ENCODE measurements at regions not wholly inside any gene's neighbourhood (a gene's known extent, or its start where the extent isn't known, plus 50 kb on each side); places are given as distances from the start of the nearest gene placed in this dataset.
A peak's percentile ranks its signal among the peaks of the same experiment; 100 is the strongest.
"Not testable (repeated sequence)": the region's sequence is repeated elsewhere in the genome, so short reads cannot be mapped to it uniquely, and the experiment has no call there.

DNA sequence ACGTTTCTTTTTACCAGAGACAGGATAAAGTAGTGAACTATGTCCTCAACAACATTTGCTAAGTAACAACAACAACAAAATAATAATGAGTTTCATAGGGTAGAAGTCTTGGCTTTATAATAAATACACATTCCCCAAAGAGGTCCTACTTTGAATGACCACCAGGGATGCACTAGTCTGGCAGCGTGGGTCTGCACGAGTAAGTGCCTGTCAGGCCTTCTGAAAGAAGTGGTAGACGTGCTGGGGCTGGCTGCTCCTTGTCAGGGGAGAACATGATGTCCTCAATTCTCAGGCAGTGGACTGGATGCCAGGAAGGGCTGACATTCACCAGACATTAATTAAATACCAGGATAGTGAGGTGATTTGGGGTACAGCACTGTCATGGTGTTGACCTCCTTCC, 331.1 kb downstream of the TMEM38B start:
- ATAC-seq (no peak), DNase-seq (no peak)
- H3K4me3 Mint-ChIP-seq = no peak overlapping the region
- H3K27ac Mint-ChIP-seq = no peak overlapping the region
- no peaks in the 10 kb centered on the region for H3K27me3 Mint-ChIP-seq
- H3K9me3 Mint-ChIP-seq = peaks cover 0 to 12% of the 10 kb centered on the region in 2 donors
- no peaks in the 10 kb centered on the region for H3K4me1 Mint-ChIP-seq

DNA sequence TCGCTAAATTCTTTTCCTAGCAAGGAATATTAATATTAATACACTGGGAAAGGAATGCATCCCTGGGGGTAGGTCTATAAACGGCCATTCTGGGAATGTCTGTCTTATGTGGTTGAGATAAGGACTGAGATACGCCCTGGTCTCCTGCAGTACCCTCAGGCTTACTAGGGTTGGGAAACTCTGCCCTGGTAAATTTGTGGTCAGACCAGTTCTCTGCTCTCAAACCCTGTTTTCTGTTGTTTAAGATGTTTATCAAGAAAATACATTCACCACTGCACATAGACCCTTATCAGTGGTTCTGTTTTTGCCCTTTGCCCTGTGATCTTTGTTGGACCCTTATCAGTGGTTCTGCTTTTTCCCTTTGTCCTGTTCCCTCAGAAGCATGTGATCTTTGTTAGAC, 335.8 kb downstream of the TMEM38B start:
- not testable (repeated sequence) for H3K4me1 Mint-ChIP-seq, H3K27me3 Mint-ChIP-seq, ATAC-seq, H3K4me3 Mint-ChIP-seq, H3K27ac Mint-ChIP-seq, DNase-seq
- H3K9me3 Mint-ChIP-seq = peaks cover 0 to 19% of the 10 kb centered on the region in 2 donors

DNA sequence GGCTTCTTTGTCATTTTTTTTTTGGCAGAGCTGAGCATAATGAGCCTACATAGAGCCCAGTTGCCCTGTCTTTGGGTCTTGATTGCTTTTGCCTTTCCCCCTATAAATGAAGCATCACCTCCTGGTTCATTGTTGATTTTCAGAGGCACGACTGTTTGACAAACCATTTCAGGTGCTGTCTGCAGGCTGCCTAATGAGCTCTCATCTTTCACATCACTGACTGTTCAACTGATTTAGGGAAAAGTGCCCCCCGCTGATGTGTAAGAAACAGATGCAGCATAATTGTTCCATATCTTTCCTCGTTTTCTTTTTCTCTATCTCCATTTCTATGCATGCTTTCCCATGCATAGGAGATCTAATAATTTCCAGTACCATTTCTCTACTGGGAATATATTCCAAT, 338.6 kb downstream of the TMEM38B start:
- Mint-ChIP-seq H3K4me1 (no peaks in the 10 kb centered on the region), H3K9me3 (peaks cover 0 to 19% of the 10 kb centered on the region in 2 donors), H3K27me3 (no peaks in the 10 kb centered on the region), H3K27ac (no peak overlapping the region), H3K4me3 (no peak overlapping the region)
- no peak for DNase-seq
- ATAC-seq = no peak

DNA sequence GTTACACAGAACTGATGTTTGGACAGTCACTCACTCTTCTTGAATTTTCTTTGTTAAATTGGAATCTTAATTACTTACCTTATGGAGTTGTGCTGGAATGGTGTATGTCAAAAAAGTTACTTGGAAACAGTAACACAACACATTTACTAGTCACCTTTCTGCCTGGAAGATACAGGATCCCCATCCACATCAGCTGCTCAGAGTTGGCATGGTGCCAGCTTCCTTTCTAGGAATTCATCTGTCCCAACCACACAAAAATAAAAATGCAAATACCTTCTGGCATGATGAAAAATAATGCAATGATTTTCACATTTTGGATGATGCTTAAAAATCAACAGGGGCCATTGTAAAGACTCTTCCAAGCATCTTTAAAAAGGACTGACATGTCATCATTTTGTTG, 341.5 kb downstream of the TMEM38B start:
- ATAC-seq = no peak
- no peak overlapping the region for H3K27ac Mint-ChIP-seq
- no peaks in the 10 kb centered on the region for H3K27me3 Mint-ChIP-seq
- H3K4me3 Mint-ChIP-seq = no peak overlapping the region
- no peaks in the 10 kb centered on the region for H3K4me1 Mint-ChIP-seq
- H3K9me3 Mint-ChIP-seq = peaks cover 0 to 3% of the 10 kb centered on the region in 2 donors
- DNase-seq = no peak

DNA sequence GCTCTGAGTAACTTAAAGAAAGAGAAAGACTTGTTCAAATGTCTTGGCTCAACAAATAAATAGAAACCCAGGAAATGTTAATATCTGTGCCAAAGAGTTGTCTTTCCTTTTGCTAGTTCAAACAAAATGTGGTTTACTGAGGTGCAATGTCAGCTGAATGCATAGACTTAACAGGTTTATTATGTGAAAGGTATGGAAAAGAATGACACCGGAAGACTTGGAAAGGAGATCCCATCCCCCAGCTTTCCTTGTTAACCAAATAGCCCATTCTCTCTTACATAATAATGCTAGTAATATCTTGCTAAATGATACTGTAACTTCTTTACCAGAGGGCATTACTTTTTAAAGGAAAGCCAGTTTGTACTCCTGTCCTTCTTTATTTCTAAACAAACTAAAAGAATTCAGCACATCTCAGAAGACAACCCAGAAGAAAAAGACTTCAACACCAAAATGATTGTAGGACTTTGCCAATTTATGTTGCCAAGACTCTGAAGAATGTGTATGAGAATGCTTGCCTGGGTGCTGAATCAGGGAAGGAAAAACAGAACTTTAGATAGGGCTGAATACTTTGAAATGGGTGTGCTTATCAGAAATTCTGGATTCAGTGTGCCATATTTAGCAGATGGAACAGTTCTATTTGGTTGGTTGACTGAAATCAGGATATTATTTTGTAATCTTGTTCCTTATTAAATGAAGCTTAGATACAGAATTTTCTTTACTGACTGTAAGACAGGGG, 344.1 kb downstream of the TMEM38B start:
- DNase-seq (no peak), ATAC-seq (no peak)
- Mint-ChIP-seq H3K27me3 (no peaks in the 10 kb centered on the region), H3K4me1 (no peaks in the 10 kb centered on the region), H3K27ac (no peak overlapping the region), H3K4me3 (no peak overlapping the region), H3K9me3 (no peaks in the 10 kb centered on the region)

DNA sequence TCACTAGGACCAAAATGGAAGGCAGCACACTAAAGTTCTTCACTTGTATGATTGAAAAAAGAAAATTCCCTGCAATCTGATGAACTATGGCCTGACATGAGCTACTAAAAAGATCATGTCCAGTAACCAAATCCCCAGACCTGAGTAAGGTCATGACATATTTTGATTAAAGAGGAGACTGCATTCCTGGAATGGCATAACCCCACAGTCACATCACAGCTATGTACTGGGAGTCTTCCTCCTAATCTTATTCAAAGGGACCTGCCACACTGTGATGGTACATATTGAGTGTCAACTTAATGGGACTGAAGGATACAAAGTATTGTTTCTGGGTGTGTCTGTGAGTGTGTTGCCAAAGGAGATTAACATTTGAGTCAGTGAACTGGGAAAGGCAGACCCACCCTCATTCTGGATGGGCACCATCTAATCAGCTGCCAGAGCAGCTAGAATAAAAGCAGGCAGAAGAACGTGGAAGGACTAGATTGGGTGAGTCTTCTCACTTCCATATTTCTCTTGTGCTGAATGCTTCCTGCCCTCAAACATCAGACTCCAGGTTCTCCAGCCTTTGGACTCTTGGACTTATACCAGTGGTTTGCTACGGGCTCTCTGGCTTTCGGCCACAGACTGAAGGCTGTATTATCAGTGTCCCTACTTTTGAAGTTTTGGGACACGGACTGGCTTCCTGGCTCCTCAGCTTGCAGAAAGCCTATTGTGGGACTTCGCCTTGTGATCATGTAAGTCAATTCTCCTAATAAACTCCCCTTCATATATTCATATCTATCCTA, 345.0 kb downstream of the TMEM38B start:
- H3K27me3 Mint-ChIP-seq = no peaks in the 10 kb centered on the region
- no peak overlapping the region for H3K4me3 Mint-ChIP-seq
- peaks cover 0 to 6% of the 10 kb centered on the region in 2 donors for H3K9me3 Mint-ChIP-seq
- ATAC-seq (no peak), DNase-seq (no peak)
- H3K27ac Mint-ChIP-seq = no peak overlapping the region
- H3K4me1 Mint-ChIP-seq = no peaks in the 10 kb centered on the region

DNA sequence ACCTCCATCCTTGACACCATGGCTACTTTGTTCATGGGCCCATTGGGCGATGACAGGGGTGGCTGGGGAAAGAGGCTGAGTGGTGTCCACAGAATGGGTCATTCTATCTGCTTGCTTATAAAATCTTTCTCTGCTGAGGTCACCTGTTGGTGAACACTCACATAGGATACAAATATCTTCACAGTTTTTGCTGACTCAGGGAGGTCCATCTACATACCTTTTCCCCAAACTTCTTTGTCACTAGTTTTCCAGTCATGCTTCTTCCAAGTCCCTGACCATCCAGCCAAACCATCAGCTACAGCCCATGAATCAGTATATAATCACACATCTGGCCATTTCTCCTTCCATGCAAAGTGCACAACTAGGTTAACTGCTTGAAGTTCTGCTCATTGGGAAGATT, 347.6 kb downstream of the TMEM38B start:
- H3K4me1 Mint-ChIP-seq, DNase-seq, H3K27ac Mint-ChIP-seq, ATAC-seq, H3K9me3 Mint-ChIP-seq, H3K27me3 Mint-ChIP-seq, H3K4me3 Mint-ChIP-seq: not testable (repeated sequence)

DNA sequence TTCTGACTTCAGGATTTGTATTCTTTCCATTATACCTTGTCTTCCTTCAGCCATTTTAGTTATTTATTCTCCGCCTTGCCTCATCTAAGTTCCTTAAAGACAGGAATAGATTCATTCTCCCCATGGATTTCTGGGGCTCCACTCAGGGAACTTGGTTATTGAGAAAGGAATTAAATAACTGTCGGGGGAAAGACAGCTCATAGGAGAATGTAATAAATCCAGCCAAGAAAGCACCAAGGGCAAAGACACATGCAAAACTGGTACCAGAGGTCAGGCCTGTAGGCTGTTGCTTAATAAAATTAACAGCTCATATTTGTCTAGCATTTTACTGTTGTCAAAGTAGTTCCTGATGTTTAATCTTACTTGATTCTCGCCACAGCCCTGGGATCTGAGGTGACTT, 357.2 kb downstream of the TMEM38B start:
- no peak overlapping the region for H3K27ac Mint-ChIP-seq
- no peak for ATAC-seq
- H3K27me3 Mint-ChIP-seq = no peaks in the 10 kb centered on the region
- H3K4me1 Mint-ChIP-seq = no peaks in the 10 kb centered on the region
- no peak overlapping the region for H3K4me3 Mint-ChIP-seq
- no peaks in the 10 kb centered on the region for H3K9me3 Mint-ChIP-seq
- no peak for DNase-seq

DNA sequence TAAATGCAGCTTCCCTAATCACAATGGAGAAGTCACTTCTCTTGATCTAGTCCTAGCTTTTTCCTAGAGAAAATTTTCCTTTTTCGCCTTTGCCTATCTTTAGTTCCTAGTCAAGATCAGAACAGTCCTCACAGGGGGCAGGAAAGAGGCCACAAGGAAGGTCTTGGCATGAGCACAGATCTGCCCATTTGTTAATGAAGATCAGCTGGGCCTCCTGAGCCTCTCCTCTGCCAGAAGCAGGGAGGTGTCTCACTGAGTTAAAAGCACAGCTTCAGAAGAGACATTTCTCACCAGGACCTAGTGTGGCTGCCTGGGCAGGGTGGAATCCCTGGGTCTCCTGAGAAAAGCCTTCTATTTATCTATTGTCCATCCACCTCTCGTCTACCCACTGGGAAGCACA, 357.8 kb downstream of the TMEM38B start:
- no peak for ATAC-seq
- no peak for DNase-seq
- H3K27me3 Mint-ChIP-seq = no peaks in the 10 kb centered on the region
- no peaks in the 10 kb centered on the region for H3K4me1 Mint-ChIP-seq
- H3K27ac Mint-ChIP-seq = no peak overlapping the region
- no peak overlapping the region for H3K4me3 Mint-ChIP-seq
- no peaks in the 10 kb centered on the region for H3K9me3 Mint-ChIP-seq

DNA sequence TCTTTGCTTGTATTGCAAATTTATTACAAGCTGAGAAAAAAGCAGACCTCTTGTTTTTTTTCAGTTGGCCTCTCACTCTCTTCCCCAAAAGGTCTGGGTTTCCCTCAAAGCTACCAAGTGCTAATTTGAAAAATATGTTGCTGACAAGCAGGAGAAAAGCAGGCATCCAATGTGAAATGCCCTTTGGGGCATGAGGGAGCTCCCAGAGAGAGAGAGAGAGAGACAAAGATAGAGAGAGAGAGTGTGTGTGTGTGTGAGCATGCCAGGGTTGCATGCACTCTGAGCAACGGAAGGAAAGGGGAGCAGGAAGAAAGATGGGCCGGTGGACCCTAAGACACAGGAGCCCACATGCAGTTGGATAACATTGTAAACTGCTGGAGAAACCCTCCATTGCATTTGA, 358.4 kb downstream of the TMEM38B start:
- H3K4me3 Mint-ChIP-seq = no peak overlapping the region
- ATAC-seq = no peak
- DNase-seq = no peak
- no peaks in the 10 kb centered on the region for H3K4me1 Mint-ChIP-seq
- H3K9me3 Mint-ChIP-seq = no peaks in the 10 kb centered on the region
- no peaks in the 10 kb centered on the region for H3K27me3 Mint-ChIP-seq
- no peak overlapping the region for H3K27ac Mint-ChIP-seq

DNA sequence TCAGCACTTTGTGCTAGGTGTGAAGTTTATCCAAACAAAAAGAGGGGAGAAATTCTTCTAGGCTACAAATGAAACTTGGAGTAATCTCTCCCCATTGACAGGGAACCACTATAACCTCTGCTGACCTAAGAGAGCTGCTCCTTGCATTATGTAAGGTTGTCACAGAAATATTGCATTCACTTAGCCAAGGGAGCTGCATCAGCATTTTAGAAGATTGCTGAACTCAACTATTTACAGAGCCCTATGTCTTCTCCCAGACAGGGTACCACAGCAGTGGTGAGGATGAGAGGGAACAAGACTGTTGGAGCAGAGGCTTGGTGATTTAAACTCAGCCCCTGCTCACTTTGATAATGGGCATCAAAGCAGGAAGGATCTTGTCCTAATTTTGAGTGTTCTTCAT, 362.0 kb downstream of the TMEM38B start:
- H3K27ac Mint-ChIP-seq = no peak overlapping the region
- no peak overlapping the region for H3K4me3 Mint-ChIP-seq
- ATAC-seq = no peak
- DNase-seq = no peak
- H3K4me1 Mint-ChIP-seq = no peaks in the 10 kb centered on the region
- H3K27me3 Mint-ChIP-seq = no peaks in the 10 kb centered on the region
- no peaks in the 10 kb centered on the region for H3K9me3 Mint-ChIP-seq

DNA sequence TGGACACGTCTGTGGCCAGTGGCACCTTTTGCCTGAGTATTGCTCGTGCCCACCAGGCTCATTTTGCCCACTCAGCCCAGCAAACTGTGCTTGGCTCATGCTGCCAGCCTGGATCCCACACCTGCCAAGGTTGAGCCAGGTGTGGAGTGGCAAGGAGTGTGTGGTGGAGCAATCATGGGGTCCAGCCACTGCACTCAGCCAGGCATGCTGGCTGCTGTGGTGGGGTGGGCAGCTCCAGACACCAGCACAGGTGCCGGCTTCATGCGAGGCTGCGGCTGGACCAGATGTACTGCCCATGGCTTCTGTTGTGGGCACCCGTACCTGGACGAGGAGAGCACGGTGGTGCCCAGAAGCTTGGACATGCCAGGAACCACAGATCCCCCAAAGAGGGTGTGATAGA, 364.1 kb downstream of the TMEM38B start:
- no peaks in the 10 kb centered on the region for H3K4me1 Mint-ChIP-seq
- H3K9me3 Mint-ChIP-seq = no peaks in the 10 kb centered on the region
- no peaks in the 10 kb centered on the region for H3K27me3 Mint-ChIP-seq
- H3K4me3 Mint-ChIP-seq = no peak overlapping the region
- H3K27ac Mint-ChIP-seq = no peak overlapping the region
- DNase-seq = no peak
- ATAC-seq = no peak

DNA sequence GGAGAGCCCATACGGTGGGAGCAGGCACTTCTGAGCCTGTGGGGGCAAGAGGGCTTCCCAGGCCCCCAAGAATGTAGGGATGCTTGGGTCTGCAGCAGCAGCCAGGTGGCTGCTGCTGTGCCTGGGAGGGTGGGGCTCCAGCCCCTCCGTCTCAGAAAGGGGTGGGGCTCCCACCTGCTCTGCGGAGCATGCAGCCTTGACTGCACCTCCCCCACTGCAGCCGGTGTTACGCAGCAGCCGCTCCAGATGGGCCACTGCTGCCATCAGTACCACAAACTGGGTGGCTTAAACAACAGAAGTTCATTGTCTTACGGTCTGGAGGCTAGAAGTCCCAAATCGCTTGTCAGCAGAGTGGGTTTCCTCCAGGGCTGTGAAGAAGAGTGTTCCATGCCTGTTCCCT, 365.5 kb downstream of the TMEM38B start:
- H3K27ac Mint-ChIP-seq = no peak overlapping the region
- no peaks in the 10 kb centered on the region for H3K4me1 Mint-ChIP-seq
- H3K9me3 Mint-ChIP-seq = no peaks in the 10 kb centered on the region
- DNase-seq = no peak
- no peaks in the 10 kb centered on the region for H3K27me3 Mint-ChIP-seq
- no peak overlapping the region for H3K4me3 Mint-ChIP-seq
- ATAC-seq = no peak

DNA sequence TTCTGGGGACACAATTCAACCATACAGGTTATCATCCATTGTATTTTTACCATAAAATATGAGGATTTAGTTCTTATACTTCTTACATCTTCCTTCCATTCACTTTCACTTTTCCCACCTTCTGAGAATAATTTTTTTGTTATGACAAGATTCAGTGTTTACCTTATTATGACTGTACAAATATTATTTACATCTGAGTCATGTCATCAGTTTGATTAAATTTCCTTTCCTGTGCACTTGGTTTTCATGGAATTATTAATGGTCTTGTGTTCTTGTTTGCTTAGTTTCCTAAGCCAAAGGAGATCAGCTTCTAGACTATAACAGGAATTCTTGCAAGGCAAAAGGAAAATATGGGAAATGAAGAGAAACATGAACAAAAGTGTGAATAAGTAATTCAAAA, 366.5 kb downstream of the TMEM38B start:
- no peaks in the 10 kb centered on the region for H3K27me3 Mint-ChIP-seq
- no peaks in the 10 kb centered on the region for H3K4me1 Mint-ChIP-seq
- DNase-seq = no peak
- no peak for ATAC-seq
- peak overlapping the region in 1 of 2 donors; percentile 73 for H3K27ac Mint-ChIP-seq
- no peaks in the 10 kb centered on the region for H3K9me3 Mint-ChIP-seq
- H3K4me3 Mint-ChIP-seq = no peak overlapping the region

DNA sequence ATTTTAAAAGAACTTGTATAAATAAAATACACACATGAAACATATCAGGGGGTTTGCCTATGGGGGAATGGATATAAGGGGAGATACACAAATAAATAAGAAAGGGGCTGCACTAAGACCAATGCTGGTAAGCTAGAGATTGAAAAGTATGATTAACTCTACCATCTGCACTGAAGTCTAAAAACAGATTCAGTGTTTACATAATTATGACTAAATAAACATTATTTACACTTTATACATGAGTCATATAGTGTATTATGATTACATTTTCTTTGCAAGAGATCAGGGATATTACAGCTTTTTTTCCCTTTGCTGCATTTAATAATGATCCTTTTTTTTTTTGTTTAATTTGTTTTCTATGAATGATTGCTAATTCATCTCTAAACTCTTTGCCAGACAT, 367.9 kb downstream of the TMEM38B start:
- Mint-ChIP-seq H3K4me3 (no peak overlapping the region), H3K27me3 (no peaks in the 10 kb centered on the region), H3K9me3 (no peaks in the 10 kb centered on the region), H3K27ac (no peak overlapping the region), H3K4me1 (no peaks in the 10 kb centered on the region)
- ATAC-seq = no peak
- no peak for DNase-seq

DNA sequence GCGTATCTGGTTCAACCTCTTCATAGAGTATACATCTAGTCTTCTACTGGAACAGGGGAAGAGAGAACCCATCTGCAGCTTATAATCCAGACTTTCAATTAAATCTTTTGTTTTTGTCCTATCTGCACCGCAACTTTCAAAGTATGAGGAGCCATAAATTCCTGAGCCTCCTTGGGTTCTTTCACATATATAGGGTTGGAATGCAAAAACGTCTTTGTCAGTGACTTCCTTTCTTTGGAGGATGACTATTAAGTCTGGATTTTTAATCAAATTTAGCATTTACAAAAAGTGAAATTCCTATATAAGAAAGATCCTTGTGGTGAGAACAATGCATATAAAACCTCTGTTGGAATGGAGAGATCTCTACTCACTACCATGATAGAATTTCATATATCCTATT, 370.8 kb downstream of the TMEM38B start:
- ATAC-seq = no peak
- H3K4me3 Mint-ChIP-seq = no peak overlapping the region
- H3K27me3 Mint-ChIP-seq = no peaks in the 10 kb centered on the region
- no peaks in the 10 kb centered on the region for H3K4me1 Mint-ChIP-seq
- DNase-seq = no peak
- H3K27ac Mint-ChIP-seq = no peak overlapping the region
- no peaks in the 10 kb centered on the region for H3K9me3 Mint-ChIP-seq

Data from stimulated activated naive CD8-positive, alpha-beta T cell treated with anti-CD3 and anti-CD28 coated beads, Interleukin-15, amount 100 ng/mL, for 72 hours (primary cell).